Ammon's horn (tissue), 1 donor: ENCODE measurements at regions not wholly inside any gene's neighbourhood (a gene's known extent, or its start where the extent isn't known, plus 50 kb on each side); places are given as distances from the start of the nearest gene placed in this dataset.
"Not testable (repeated sequence)": the region's sequence is repeated elsewhere in the genome, so short reads cannot be mapped to it uniquely, and the experiment has no call there.

Source experiments
- DNase-seq: peaks from one replicate; pipeline ENCODE4 v3.0.0-alpha.2; 2016; ENCODE audit warnings: low spot score

- peak; percentile 29 for DNase-seq
Measured at GRCh38 chr10:33861016-33861704, 526.7 kb upstream of the NRP1 start.

- no peak for DNase-seq
Measured at GRCh38 chr10:33860552-33860951, 526.1 kb upstream of the NRP1 start.

GRCh38 chr10:33859319-33860022, 525.0 kb upstream of the NRP1 start:
- peak; percentile 17 for DNase-seq

DNA sequence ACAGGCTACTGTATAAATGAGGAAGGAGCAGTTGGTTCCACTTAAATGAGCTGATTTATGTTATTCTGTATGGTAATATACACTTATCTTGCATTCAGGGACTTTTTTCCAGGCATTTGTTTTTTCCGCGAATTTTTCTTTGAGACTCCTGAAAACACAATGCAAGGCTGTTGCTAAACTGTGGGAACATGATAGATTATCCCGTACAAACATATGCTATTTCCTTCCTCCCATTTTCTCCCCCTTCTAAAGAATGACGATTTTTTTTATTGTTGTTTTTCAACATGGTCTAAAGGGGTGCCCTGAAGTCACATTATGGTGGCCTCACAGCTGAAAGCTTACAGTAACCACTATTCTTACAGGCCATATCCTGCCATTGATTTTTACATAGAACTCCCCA, 523.9 kb upstream of the NRP1 start:
- no peak for DNase-seq

DNA sequence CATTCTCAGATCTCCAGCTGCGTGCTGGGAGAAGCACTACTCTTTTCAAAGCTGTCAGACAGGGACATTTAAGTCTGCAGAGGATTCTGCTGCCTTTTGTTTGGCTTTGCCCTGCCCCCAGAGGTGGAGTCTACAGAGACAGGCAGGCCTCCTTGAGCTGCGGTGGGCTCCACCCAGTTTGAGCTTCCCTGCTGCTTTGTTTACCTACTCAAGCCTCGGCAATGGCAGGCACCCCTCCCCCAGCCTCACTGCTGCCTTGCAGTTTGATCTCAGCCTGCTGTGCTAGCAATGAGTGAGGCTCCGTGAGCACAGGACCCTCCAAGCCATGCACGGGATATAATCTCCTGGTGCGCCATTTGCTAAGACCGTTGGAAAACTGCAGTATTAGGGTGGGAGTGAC, 518.8 kb upstream of the NRP1 start:
- not testable (repeated sequence) for DNase-seq

DNA sequence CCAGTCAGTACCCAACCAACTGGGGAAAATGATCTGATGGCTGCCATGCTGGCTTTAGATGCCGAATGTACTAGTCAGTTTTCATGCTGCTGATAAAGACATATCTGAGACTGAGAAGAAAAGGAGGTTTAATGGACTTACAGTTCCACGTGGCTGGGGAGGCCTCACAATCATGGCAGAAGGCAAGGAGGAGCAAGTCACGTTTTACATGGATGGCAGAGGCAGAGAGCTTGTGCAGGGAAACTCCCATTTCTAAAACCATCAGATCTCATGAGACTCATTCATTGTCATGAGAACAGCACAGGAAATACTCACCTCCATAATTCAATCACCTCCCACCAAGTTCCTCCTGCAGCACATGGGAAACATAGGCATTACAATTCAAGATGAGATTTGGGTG, 508.9 kb upstream of the NRP1 start:
- DNase-seq, result no peak

- no peak for DNase-seq
Measured at GRCh38 chr10:33841678-33842077, 507.2 kb upstream of the NRP1 start.

GRCh38 chr10:33838731-33839130, 504.3 kb upstream of the NRP1 start:
- no peak for DNase-seq

DNA sequence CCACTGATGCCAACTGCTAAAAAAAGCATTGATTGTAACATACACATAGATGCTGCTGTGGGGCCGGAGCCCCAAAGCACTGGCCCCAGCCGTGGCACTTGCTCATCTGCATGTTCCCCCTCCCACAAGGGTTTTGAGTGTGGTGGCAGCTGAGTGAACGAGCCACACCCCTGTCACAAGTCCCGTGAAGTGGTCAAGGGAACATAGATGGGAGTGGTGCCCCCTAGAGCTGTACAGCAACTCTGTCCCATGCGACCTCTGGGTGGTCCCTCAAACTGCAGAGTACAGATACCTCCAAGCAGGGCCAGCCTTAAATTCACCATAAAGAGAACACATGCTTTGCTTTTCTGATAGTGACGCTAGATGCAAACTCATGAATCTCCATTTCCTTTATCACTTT, 503.3 kb upstream of the NRP1 start:
- DNase-seq, result no peak

DNA sequence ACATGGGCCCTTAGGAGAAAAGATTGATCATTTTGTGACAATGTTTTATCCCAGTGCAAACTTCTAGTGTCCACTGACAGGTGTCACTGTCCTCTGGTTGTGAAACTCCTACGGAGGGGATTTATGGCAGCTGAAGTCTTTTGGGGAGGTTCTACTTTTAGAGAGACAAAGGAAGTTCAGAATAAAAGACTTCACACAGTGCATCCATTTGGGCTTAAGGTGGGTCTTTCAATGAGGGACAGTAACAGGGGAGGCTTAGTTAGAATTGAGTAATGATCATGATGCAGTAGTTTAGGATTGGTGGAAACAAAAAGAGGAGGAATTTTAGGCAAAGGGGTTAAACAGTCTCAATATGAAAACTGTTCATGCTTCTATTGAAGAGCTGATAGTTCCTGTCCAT, 501.1 kb upstream of the NRP1 start:
- DNase-seq, result no peak

GRCh38 chr10:33833566-33833965, 499.1 kb upstream of the NRP1 start:
- DNase-seq, result peak; percentile 16

- no peak for DNase-seq
Measured at GRCh38 chr10:33832124-33832787, 497.8 kb upstream of the NRP1 start.

DNA sequence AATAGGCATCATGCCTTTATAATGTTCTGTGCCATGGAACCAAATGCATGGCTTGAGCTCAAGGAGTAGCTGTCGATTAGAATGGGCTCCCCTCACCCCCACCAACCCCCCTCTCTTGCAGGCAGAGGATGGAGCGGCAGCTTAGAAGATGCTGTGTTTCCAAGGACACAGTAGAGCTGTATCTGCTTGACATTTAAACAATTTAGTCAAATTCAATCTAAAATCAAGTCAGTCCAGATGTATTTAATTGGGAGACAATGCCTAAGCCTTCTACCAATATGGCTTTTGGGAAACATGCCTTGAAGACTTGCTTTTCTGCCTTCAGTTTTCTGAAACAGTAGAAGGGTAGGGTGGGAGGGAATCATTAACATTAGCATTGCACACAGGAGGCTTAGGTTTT, 497.1 kb upstream of the NRP1 start:
- no peak for DNase-seq

DNA sequence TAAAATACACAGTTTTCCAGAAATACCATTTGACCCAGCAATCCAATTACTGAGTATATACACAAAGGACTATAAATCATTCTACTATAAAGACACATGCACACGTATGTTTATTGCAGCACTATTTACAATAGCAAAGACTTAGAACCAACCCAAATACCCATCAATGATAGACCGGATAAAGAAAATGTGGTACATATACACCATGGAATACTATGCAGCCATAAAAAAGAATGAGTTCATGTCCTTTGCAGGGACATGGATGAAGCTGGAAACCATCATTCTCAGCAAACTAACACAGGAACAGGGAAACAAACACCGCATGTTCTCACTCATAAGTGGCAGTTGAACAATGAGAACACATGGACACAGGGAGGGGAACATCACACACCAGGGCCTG, 495.4 kb upstream of the NRP1 start:
- DNase-seq, result not testable (repeated sequence)

DNA sequence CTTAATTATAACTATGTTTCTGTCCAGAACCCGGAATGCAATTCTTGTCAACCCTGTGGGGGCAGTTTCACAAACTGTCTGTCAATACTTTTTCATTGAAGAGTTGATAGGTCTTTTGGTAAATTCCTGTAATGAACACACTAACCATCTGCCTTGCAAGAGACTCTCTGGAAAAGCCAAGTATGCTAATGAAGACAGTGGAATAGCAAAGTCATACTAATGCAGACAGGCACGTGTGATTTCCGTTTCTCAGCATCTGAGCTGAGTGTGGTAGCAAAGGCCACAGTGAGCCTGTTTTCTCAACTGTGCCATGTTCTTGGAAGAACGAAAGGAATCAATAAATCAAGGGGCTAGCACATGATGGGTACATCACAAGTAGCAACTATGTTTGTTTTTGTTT, 494.1 kb upstream of the NRP1 start:
- no peak for DNase-seq

DNA sequence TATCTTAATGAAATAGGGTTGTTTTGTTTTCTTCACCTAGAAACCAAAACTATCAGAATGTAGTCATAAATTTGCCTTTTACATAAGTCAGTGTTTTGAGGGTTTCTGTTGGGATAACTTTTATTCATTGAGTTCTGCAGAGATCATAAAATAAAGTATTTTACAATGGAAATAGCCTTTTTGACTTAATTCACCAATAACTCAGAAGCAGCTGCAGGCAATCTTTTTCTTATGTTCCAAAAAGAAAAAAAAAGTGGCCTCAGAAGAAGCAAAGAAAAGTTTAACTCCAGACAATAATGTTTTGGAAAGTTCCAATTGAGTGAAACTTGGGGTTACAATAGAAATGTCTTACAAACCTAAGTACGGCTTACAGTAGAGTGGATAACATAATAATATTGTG, 491.7 kb upstream of the NRP1 start:
- no peak for DNase-seq

DNA sequence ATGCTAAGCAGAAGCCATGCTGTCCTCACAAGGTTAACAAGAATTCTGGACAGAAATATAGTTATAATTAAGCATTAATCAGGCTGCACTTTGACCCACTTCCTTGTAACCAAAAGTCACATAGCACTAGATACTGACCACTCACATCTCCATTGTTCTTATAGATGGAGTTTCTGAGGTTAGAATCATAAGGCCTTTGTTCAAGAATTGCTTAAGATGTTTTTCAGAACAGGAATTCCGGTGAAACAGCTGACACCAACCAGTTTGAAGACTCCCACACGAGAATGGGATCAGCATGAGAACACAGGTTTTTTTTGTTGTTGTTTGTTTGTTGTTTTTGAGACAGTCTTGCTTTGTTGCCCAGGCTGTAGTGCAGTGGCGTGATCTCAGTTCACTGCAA, 488.3 kb upstream of the NRP1 start:
- no peak for DNase-seq

DNA sequence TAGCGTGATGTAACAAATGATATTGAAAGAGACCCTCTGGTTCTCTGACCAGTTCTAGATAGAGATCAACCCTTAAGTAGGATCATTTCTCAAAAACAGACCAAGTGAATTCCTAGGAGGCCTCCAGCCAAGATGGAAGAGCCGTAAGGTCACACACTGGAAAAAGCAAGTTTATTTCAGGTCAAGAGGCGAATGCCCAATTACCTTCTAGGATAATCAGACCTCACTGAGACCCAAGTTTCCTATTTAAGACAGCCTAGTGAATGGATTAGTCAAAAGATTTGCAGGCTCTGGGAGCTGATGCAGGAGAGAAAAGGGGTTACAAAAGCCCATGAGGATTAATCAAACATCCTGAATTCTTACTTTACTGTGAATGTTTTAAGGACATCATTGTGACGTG, 486.1 kb upstream of the NRP1 start:
- no peak for DNase-seq

DNA sequence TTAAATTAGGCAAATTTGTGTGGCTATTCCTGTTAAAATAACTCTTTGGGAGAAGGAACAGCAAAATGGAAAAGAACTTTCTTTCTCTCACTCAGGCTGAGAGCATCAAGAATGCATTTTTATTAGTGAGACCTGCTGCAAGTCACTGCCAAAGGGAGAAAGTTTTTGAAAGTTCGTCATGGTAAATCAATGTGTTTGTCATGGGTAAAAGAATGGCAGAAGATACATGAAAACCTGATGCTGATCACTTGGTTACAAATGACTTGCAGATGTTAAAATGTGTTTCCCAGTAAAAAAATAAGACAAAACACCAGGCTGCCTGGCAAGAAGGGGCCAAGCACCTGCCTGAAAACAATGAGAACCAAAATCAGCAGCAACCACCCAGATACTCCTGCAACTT, 484.7 kb upstream of the NRP1 start:
- no peak for DNase-seq

DNA sequence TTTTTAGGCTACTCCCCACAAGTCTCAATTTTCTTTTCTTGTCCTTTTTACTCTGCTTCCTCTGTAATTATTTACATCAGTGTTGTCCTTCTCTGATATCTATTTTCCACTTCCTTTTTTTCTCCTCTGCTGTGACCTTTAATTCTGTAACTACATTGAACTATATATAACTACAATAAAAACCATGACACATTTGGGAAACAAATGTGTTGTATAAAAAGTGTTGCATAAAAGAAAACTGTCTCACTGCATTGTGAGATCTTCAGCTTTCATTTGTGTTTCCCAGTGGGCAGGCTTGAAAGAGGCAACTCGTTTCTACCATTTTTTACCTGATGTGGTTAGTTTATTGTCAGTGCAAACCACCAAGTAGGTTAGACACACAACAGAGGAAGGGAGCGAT, 483.9 kb upstream of the NRP1 start:
- DNase-seq, result no peak

GRCh38 chr10:33817605-33818004, 483.1 kb upstream of the NRP1 start:
- no peak for DNase-seq

DNA sequence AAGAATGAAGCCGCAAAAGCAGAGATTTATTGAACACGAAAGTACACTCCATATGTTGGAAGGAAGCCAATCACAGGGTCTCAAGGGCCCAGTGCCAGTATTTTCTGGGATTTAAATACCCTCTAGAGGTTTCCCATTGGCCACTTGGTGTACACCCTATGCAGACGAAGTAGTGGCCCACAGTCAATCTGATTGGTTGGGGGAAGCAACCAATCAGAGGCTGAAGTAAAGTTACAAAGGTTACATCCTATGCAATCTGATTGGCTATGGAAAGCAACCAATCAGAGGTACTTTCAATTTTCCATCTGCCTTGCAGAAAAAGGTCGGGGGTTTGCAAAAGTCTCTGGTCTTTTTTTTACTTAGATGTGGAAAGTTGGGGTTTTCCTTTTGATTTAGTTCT, 481.3 kb upstream of the NRP1 start:
- no peak for DNase-seq

DNA sequence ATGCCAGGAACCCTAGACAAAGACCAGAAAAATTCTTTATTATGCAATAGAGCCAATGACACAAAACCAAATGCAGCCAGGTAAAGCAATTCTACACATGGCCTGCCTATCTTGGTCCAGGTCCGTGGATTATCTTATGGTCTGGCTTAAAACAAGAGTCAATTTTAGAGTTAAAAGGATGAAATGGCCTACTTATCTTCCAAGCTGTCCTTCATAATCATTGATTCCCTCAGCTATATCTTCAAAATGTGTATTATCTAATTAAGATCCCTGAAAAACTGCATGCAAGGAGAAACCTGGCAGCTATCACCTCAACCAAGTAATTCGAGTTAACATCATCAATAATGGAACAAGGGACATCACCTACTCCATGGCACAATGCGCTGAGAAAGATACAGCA, 479.4 kb upstream of the NRP1 start:
- no peak for DNase-seq

DNA sequence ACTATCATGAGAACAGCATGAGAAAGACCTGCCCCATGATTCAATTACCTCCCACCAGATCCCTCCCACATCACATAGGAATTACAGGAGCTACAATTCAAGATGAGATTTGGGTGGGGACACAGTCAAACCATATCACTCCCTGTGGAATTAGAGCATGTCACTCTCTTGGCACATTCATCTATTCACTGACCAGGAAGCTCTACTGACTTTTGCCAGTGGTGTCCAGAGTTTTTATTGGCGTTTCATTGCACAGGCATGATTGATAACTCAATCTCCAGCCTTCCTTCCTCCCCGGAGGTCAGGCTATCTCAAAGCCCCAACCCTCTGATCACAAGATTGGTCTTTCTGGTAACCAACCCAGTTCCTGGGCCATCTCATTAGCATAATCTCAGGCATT, 478.9 kb upstream of the NRP1 start:
- DNase-seq, result no peak
